Mammary epithelial cell (primary cell): ENCODE measurements at regions not wholly inside any gene's neighbourhood (a gene's known extent, or its start where the extent isn't known, plus 50 kb on each side); places are given as distances from the start of the nearest gene placed in this dataset.

Experiments used
- CTCF ChIP-seq, 2 donors: IDR thresholded peaks in 1 of 2; conservative IDR thresholded peaks in 1 of 2; 2 replicates each; pipeline ENCODE4 v1.5.1; 2011 to 2012; ENCODE audit warnings: inconsistent platforms in 2 of 2, low read length in 2 of 2, mild to moderate bottlenecking in 2 of 2, control low read depth in 1 of 2, low read depth in 1 of 2; ENCODE audit not compliant: insufficient read depth in 1 of 2; ENCODE audit errors: extremely low read depth in 1 of 2
- EZH2 ChIP-seq: IDR thresholded peaks from 2 replicates; pipeline ENCODE4 v1.6.1; 2012; ENCODE audit warnings: low read length, inconsistent platforms, borderline replicate concordance

DNA sequence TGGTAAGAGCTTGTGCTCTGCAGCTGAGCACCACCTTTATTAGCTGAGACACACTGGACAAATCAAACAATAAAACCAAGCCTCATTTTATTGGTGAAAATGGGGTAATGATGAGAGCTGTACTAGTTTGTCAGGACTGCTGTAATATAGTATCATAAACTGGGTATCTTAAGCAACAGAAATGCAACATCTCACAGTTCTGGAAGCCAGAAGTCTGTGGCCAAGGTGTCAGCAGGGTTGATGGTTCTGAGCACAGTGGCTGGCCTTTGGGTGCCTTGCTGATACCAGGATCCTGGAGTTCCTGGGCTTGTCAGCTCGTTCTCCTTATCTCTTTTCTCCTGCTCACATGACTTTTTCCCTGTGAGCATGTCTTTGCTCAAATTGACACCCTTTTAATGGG, 513.1 kb downstream of the IRX1 start:
- no peak for TF ChIP-seq CTCF (conservative IDR thresholded peaks at IDR 0.05 in 1 of 2, IDR thresholded peaks at IDR 0.05 in 1 of 2; ENCODE audit: extremely low read depth in 1 of 2, insufficient read depth in 1 of 2, low read depth in 1 of 2, low read length in 2 of 2)
- TF ChIP-seq EZH2 = no peak
